Liver (tissue), 8 donors: ENCODE measurements at regions not wholly inside any gene's neighbourhood (a gene's known extent, or its start where the extent isn't known, plus 50 kb on each side); places are given as distances from the start of the nearest gene placed in this dataset.
"Not testable (repeated sequence)": the region's sequence is repeated elsewhere in the genome, so short reads cannot be mapped to it uniquely, and the experiment has no call there.

Experiments
- DNase-seq: peaks from one replicate; pipeline ENCODE4 v3.0.0-alpha.2; 2017; ENCODE audit warnings: low spot score
- H3K27ac ChIP-seq, 2 donors: one replicate each; pipeline ENCODE4 v1.7.0; 2013; ENCODE audit warnings: inconsistent platforms in 2 of 2, low read length in 2 of 2, control low read depth in 1 of 2, low read depth in 1 of 2, mild to moderate bottlenecking in 1 of 2
- H3K27me3 ChIP-seq, 4 donors: one replicate each; pipeline versions ENCODE4 v1.6.1 to v1.7.0; 2013; ENCODE audit warnings: low read length in 3 of 4, inconsistent platforms in 1 of 4, mild to moderate bottlenecking in 1 of 4, moderate library complexity in 1 of 4; ENCODE audit not compliant: control insufficient read depth in 4 of 4, insufficient read depth in 4 of 4
- H3K36me3 ChIP-seq, 4 donors: one replicate each; pipeline versions ENCODE4 v1.6.1 to v1.7.0; 2013; ENCODE audit warnings: low read length in 3 of 4, mild to moderate bottlenecking in 3 of 4, low read depth in 1 of 4, moderate library complexity in 1 of 4; ENCODE audit not compliant: control insufficient read depth in 4 of 4, insufficient read depth in 3 of 4
- H3K4me1 ChIP-seq, 4 donors: one replicate each; pipeline versions ENCODE4 v1.6.1 to v1.7.0; 2013; ENCODE audit warnings: low read length in 3 of 4, mild to moderate bottlenecking in 3 of 4, moderate library complexity in 1 of 4; ENCODE audit not compliant: control insufficient read depth in 4 of 4, insufficient read depth in 4 of 4
- H3K4me3 ChIP-seq, 3 donors: one replicate each; pipeline versions ENCODE4 v1.6.1 to v1.7.0; 2013; ENCODE audit warnings: low read length in 3 of 3, control low read depth in 1 of 3, low read depth in 1 of 3, mild to moderate bottlenecking in 1 of 3
- H3K9ac ChIP-seq, 2 donors: one replicate each; pipeline ENCODE4 v1.7.0; 2013; ENCODE audit warnings: low read length in 2 of 2, mild to moderate bottlenecking in 2 of 2, moderate library complexity in 2 of 2, control low read depth in 1 of 2, low read depth in 1 of 2
- H3K9me3 ChIP-seq, 4 donors: one replicate each; pipeline versions ENCODE4 v1.6.1 to v1.7.0; 2013; ENCODE audit warnings: low read length in 3 of 4; ENCODE audit not compliant: control insufficient read depth in 4 of 4
- ATF3 ChIP-seq: IDR thresholded peaks from 2 replicates; pipeline ENCODE4 v1.6.1; 2016; ENCODE audit warnings: antibody characterized with exemption
- CTCF ChIP-seq: fragments of 150-350 bp; IDR thresholded peaks from 2 replicates; pipeline ENCODE4 v1.5.1; 2017; ENCODE audit warnings: improper control_type of control experiment, low read depth, low read length; ENCODE audit not compliant: missing input control
- FOXA1 ChIP-seq: IDR thresholded peaks from 2 replicates; pipeline ENCODE4 v1.6.1; 2016; ENCODE audit warnings: antibody characterized with exemption
- FOXA2 ChIP-seq: IDR thresholded peaks from 2 replicates; pipeline ENCODE4 v1.6.1; 2016; ENCODE audit warnings: antibody characterized with exemption
- GABPA ChIP-seq, 2 donors: IDR thresholded peaks in 1 of 2; conservative IDR thresholded peaks in 1 of 2; 2 replicates each; pipeline ENCODE4 v1.6.1; 2016; ENCODE audit warnings: antibody characterized with exemption in 2 of 2, mild to moderate bottlenecking in 1 of 2, moderate library complexity in 1 of 2
- HNF4A ChIP-seq, 2 donors: conservative IDR thresholded peaks; 2 replicates each; pipeline ENCODE4 v1.6.1; 2016; ENCODE audit warnings: antibody characterized with exemption in 2 of 2, mild to moderate bottlenecking in 2 of 2
- MAX ChIP-seq: IDR thresholded peaks from 2 replicates; pipeline ENCODE4 v1.6.1; 2016; ENCODE audit warnings: antibody characterized with exemption
- NR2F2 ChIP-seq: IDR thresholded peaks from 2 replicates; pipeline ENCODE4 v1.6.1; 2016; ENCODE audit warnings: antibody characterized with exemption
- RAD21 ChIP-seq, 2 donors: IDR thresholded peaks; 2 replicates each; pipeline ENCODE4 v1.6.1; 2016; ENCODE audit warnings: antibody characterized with exemption in 2 of 2, mild to moderate bottlenecking in 2 of 2
- REST ChIP-seq: IDR thresholded peaks from 2 replicates; pipeline ENCODE4 v1.6.1; 2016; ENCODE audit warnings: antibody characterized with exemption, mild to moderate bottlenecking
- RXRA ChIP-seq, 2 donors: IDR thresholded peaks; 2 replicates each; pipeline ENCODE4 v1.6.1; 2017 to 2018; ENCODE audit warnings: antibody characterized with exemption in 2 of 2, mild to moderate bottlenecking in 1 of 2
- SP1 ChIP-seq: IDR thresholded peaks from 2 replicates; pipeline ENCODE4 v1.6.1; 2018; ENCODE audit warnings: antibody characterized with exemption, mild to moderate bottlenecking
- TAF1 ChIP-seq: conservative IDR thresholded peaks from 2 replicates; pipeline ENCODE4 v1.6.1; 2016; ENCODE audit warnings: antibody characterized with exemption, mild to moderate bottlenecking
- YY1 ChIP-seq: IDR thresholded peaks from 2 replicates; pipeline ENCODE4 v1.6.1; 2016; ENCODE audit warnings: antibody characterized with exemption, mild to moderate bottlenecking
- ZBTB33 ChIP-seq: IDR thresholded peaks from 2 replicates; pipeline ENCODE4 v1.6.1; 2016; ENCODE audit warnings: antibody characterized with exemption
- WGBS: extraction: QIAGEN DNeasy Blood & Tissue Kit; methylation state at CpG from one replicate; pipeline ENCODE4 v1.1.7; 2013; 5-methylcytosine and 5-hydroxymethylcytosine counted together
- donor health status: healthy.
- donor health status: healthy.
- donor health status: healthy.
- donor health status: healthy.
- donor health status: healthy.

GRCh38 chr17:74132354-74132753 is 71.1 kb upstream of the RPL38 start:
- H3K9ac ChIP-seq = no peak overlapping the region
- H3K4me3 ChIP-seq = no peak overlapping the region
- TF ChIP-seq ZBTB33 (no peak), TAF1 (no peak), HNF4A (conservative IDR thresholded peaks at IDR 0.05) (no peak), REST (no peak), FOXA1 (no peak), NR2F2 (no peak), GABPA (IDR thresholded peaks at IDR 0.05 in 1 of 2, conservative IDR thresholded peaks at IDR 0.05 in 1 of 2) (no peak), RXRA (IDR thresholded peaks at IDR 0.05) (no peak), YY1 (no peak), RAD21 (IDR thresholded peaks at IDR 0.05) (no peak), CTCF (no peak), ATF3 (no peak), SP1 (no peak)
- H3K27me3 ChIP-seq = peaks cover 0 to 9% (median 0%) of the 10 kb centered on the region in 4 donors
- no peak for DNase-seq
- H3K4me1 ChIP-seq = no peaks in the 10 kb centered on the region
- H3K9me3 ChIP-seq = no peaks in the 10 kb centered on the region
- WGBS = 54% methylated on average over 6 of the region's 6 CpGs
- no peaks in the 10 kb centered on the region for H3K36me3 ChIP-seq
- no peak overlapping the region for H3K27ac ChIP-seq

- Histone ChIP-seq H3K36me3 (no peaks in the 10 kb centered on the region), H3K9me3 (no peaks in the 10 kb centered on the region), H3K4me1 (no peaks in the 10 kb centered on the region), H3K4me3 (no peak overlapping the region), H3K27ac (no peak overlapping the region), H3K27me3 (peaks cover 0 to 12% (median 0%) of the 10 kb centered on the region in 4 donors), H3K9ac (no peak overlapping the region)
- DNase-seq = no peak
- no peak for TF ChIP-seq RXRA (IDR thresholded peaks at IDR 0.05)
- no peak for TF ChIP-seq FOXA2
- no peak for TF ChIP-seq RAD21 (IDR thresholded peaks at IDR 0.05)
- no peak for TF ChIP-seq REST
- no peak for TF ChIP-seq MAX
- no peak for TF ChIP-seq SP1
- WGBS = 77% methylated on average over 22 of the region's 22 CpGs
These were observed 69.7 kb upstream of the RPL38 start for GRCh38 chr17:74133740-74134139.

GRCh38 chr17:74134234-74134633 is 69.2 kb upstream of the RPL38 start:
- not testable (repeated sequence) for H3K9me3 ChIP-seq, H3K36me3 ChIP-seq, H3K27ac ChIP-seq, DNase-seq, H3K4me3 ChIP-seq, H3K4me1 ChIP-seq, H3K9ac ChIP-seq
- H3K27me3 ChIP-seq = peaks cover 0 to 12% (median 0%) of the 10 kb centered on the region in 4 donors
- WGBS = 65% methylated on average over 5 of the region's 5 CpGs
